Heart right ventricle (tissue), 16 donors: ENCODE measurements at regions not wholly inside any gene's neighbourhood (a gene's known extent, or its start where the extent isn't known, plus 50 kb on each side); places are given as distances from the start of the nearest gene placed in this dataset.

ENCODE experiments used
- ATAC-seq, 8 donors: fragments of 200-7000 bp; cut with Tn5 transposase; one replicate each; pipeline ENCODE4 v1.9.1; 2020; ENCODE audit warnings: mild to moderate bottlenecking in 8 of 8, moderate library complexity in 8 of 8, moderate number of reproducible peaks in 1 of 8
- DNase-seq, 2 donors: peaks; one replicate each; pipeline ENCODE4 v3.0.0-alpha.2; 2020
- H3K27ac ChIP-seq, 10 donors: fragments of 200-600 bp; sonication (generic) in 2 of 10; one replicate each; pipeline versions ENCODE4 v1.5.0 to v1.8.0; 2020 to 2022; ENCODE audit warnings: mild to moderate bottlenecking in 3 of 10
- H3K27me3 ChIP-seq, 7 donors: fragments of 200-600 bp; one replicate each; pipeline ENCODE4 v1.8.0; 2021 to 2022; ENCODE audit warnings: mild to moderate bottlenecking in 2 of 7
- H3K36me3 ChIP-seq, 9 donors: fragments of 200-600 bp; sonication (generic) in 1 of 9; one replicate each; pipeline versions ENCODE4 v1.5.0 to v1.8.0; 2020 to 2022; ENCODE audit warnings: mild to moderate bottlenecking in 2 of 9
- H3K4me1 ChIP-seq, 9 donors: fragments of 200-600 bp; sonication (generic) in 1 of 9; one replicate each; pipeline versions ENCODE4 v1.5.0 to v1.8.0; 2020 to 2022; ENCODE audit warnings: mild to moderate bottlenecking in 4 of 9
- H3K4me3 ChIP-seq, 10 donors: fragments of 200-600 bp; sonication (generic) in 2 of 10; one replicate each; pipeline versions ENCODE4 v1.5.0 to v1.8.0; 2020 to 2022; ENCODE audit warnings: mild to moderate bottlenecking in 7 of 10, moderate library complexity in 2 of 10
- H3K9me3 ChIP-seq, 11 donors: fragments of 200-600 bp in 10 of 11; sonication (generic) in 2 of 11; one replicate each; pipeline versions ENCODE4 v1.5.0 to v1.8.0; 2013 to 2022; ENCODE audit warnings: mild to moderate bottlenecking in 2 of 11, control low read depth in 1 of 11, moderate library complexity in 1 of 11
- CTCF ChIP-seq, 9 donors: fragments of 200-600 bp; sonication (generic) in 2 of 9; IDR thresholded peaks; one replicate each; pipeline versions ENCODE4 v1.5.0 to v1.8.0; 2021 to 2022; ENCODE audit warnings: antibody characterized with exemption in 9 of 9, mild to moderate bottlenecking in 5 of 9, moderate library complexity in 1 of 9
- whole genome bisulfite sequencing, 2 donors: extraction: QIAGEN DNeasy Blood & Tissue Kit; methylation state at CpG; one replicate each; pipeline ENCODE4 v1.1.7; 2013; ENCODE audit warnings: inconsistent platforms in 1 of 2; 5-methylcytosine and 5-hydroxymethylcytosine counted together
- intact Hi-C, 10 donors: fragments of 100-400 bp; cut with DNase I; formaldehyde crosslinking; loops; one replicate each; pipeline versions ENCODE4 v1.11.1 to v1.14.2; 2022
- donor health status: Arrhythmogenic right ventricular cardiomyopathy.
- donor health status: ischemic (EF 13 %, LVEDD 7.1; RV severe dilation, severe dysfunction).
- donor health status: healthy with polysubstance abuse.
- donor health status: DM: no; HTN: yes; CAD: no.
- donor health status: DM: no; HTN: no; CAD: no.
- donor health status: ischemic (EF 25% LVEDD 6.9; RV normal size, moderate dysfunction).
- donor health status: ischemic (EF 25% LVEDD 5.7; RV mildly dilated, moderate dysfunction).
- donor health status: healthy.
- donor health status: DM: yes; HTN: yes; CAD: no.
- donor health status: Ischemic cardiomyopathy.
- donor health status: ischemic (EF 35%, LVEDD 5.7; RV mildly dilated, moderate dysfunction).
- donor health status: nonischemic (EF 11% LVEDD 7.7; RV severe dilation, severe dysfunction).
- donor health status: DM: yes; HTN: yes; CAD: no.
- donor health status: PGD.
- donor health status: ischemic (EF 29% LVEDD 5.4; RV normal size, mild dysfunction).
- donor health status: nonischemic (EF 23%, LVEDD 6.1; RV moderate dilation, normal function).

GRCh38 chr20:40810332-40811000 is 121.4 kb upstream of the MAFB start:
- no peak for DNase-seq
- Histone ChIP-seq H3K27ac (no peak overlapping the region), H3K4me1 (no peaks in the 10 kb centered on the region), H3K27me3 (peaks cover 0 to 26% (median 7%) of the 10 kb centered on the region in 7 donors), H3K4me3 (no peak overlapping the region), H3K9me3 (no peaks in the 10 kb centered on the region), H3K36me3 (no peaks in the 10 kb centered on the region)
- no peak for ATAC-seq
- TF ChIP-seq CTCF (IDR thresholded peaks at IDR 0.05), result no peak
- intact Hi-C loops, result no loop called here
- WGBS, 2 donors, result 65 to 74% methylated on average over 5 of the region's 5 CpGs

GRCh38 chr20:40811004-40811403 is 122.0 kb upstream of the MAFB start:
- intact Hi-C loops, result no loop called here
- H3K9me3 ChIP-seq, result no peaks in the 10 kb centered on the region
- H3K4me1 ChIP-seq, result no peaks in the 10 kb centered on the region
- no peak for DNase-seq
- no peak for ATAC-seq
- H3K27me3 ChIP-seq, result peaks cover 0 to 21% (median 3%) of the 10 kb centered on the region in 7 donors
- TF ChIP-seq CTCF (IDR thresholded peaks at IDR 0.05), result no peak
- WGBS, 2 donors, result 85 to 93% methylated on average over 4 of the region's 4 CpGs
- no peak overlapping the region for H3K27ac ChIP-seq
- H3K36me3 ChIP-seq, result no peaks in the 10 kb centered on the region
- H3K4me3 ChIP-seq, result no peak overlapping the region

DNA sequence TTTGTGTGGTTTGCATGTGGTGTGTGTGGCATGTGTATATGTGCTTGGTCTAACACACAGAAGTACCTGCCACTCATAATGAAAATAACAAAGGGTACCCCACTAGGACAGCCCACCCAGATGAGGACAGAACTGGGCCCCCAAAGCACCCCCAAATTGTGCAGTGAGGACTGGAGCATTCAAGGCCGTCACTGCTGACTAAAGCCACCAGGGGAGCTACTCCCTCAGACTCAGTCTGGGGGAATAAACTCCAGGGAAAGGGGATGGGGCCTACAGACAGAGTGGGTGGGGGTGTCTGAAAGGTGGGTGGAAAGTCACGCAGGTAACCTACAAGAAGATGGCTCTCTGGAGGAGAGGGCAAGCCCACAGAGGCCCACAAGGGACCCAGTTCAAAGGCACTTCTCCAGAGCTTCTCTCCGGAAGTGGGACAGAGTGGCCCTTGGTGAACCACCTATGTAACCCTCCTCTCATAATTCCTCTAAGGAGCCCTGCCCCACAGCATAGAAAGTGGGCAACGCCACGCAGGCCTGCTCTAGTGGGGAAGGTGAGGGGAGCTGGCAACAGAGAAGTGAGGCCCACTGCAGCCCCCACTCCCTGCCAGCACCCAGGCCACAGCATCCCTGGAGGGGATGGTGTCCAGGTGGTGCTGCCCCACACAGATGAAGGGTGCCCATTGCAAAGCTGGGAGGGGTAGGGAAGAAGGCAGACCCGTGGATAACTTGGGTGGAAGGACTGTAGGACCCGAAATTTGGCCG is 122.8 kb upstream of the MAFB start:
- Histone ChIP-seq H3K4me3 (no peak overlapping the region), H3K9me3 (no peaks in the 10 kb centered on the region), H3K36me3 (no peaks in the 10 kb centered on the region), H3K4me1 (no peaks in the 10 kb centered on the region), H3K27ac (no peak overlapping the region), H3K27me3 (peaks cover 0 to 19% (median 0%) of the 10 kb centered on the region in 7 donors)
- no peak for TF ChIP-seq CTCF (IDR thresholded peaks at IDR 0.05)
- 87 to 90% methylated on average over 8 of the region's 8 CpGs for WGBS, 2 donors
- intact Hi-C loops, result no loop called here
- DNase-seq (no peak), ATAC-seq (no peak)

DNA sequence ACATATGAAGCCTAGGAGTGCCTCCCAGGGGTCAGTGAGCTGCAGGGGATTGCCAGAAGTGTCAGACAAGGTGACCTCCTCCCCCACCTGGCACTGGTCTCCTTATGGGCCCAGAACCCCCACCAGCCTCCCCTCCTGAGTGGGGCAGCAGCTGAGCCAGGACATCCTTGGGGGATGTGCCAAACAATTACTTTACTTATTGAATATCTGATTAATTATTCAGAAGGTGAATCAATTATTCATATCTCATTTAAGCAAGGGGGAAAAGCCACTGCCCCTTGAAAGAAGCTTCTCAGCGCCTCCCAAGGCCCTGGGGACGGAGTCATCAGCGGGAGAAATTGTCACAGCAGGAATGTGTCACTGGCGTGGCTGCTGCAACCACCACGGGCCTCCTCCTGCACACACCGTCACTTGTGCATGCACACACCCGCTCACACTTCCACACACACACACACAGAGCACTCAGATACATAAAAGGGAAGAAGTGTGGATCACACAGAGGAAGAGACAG is 123.4 kb upstream of the MAFB start:
- no peak for TF ChIP-seq CTCF (IDR thresholded peaks at IDR 0.05)
- no peak overlapping the region for H3K27ac ChIP-seq
- H3K36me3 ChIP-seq, result no peaks in the 10 kb centered on the region
- no peak overlapping the region for H3K4me3 ChIP-seq
- H3K4me1 ChIP-seq, result no peaks in the 10 kb centered on the region
- no peak for DNase-seq
- intact Hi-C loops, result no loop called here
- no peaks in the 10 kb centered on the region for H3K9me3 ChIP-seq
- H3K27me3 ChIP-seq, result peaks cover 0 to 15% (median 0%) of the 10 kb centered on the region in 7 donors
- WGBS, 2 donors, result 80 to 81% methylated on average over 7 of the region's 7 CpGs
- no peak for ATAC-seq
